ENCODE measurements at regions not wholly inside any gene's neighbourhood (a gene's known extent, or its start where the extent isn't known, plus 50 kb on each side); places are given as distances from the start of the nearest gene placed in this dataset.

DNA sequence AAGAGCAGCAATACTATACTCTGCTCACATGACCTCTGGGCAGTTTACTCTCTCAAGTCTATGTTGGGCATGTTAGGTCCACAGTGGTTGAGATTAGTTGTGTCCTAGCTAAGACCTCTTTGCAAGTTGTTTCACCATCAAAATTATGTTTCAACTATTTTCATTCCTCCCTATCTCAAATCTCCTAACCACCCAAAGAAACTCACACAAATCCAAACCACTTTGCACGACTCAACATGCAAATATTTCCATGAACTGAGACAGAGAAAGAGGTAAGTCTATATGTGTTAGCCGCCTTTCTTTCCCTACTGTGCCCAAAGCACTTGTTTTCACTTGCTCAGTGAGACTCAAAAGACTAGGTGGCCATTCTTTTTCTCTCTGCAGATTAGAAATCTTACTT lies 546.8 kb downstream of the TNS1 start:
- Histone ChIP-seq H2BK5ac (ENCODE audit: low read length) (no peak overlapping the region), H3K4me3 (ENCODE audit: low read length) (no peak overlapping the region), H3K27ac (ENCODE audit: low read depth, low read length) (no peak overlapping the region), H3K56ac (ENCODE audit: low read length) (no peak overlapping the region), H3K4me1 (ENCODE audit: control insufficient read depth, low read depth, low read length) (no peaks in the 10 kb centered on the region), H3K36me3 (ENCODE audit: control insufficient read depth, insufficient read depth, low read length) (no peaks in the 10 kb centered on the region), H4K5ac (ENCODE audit: low read length) (no peak overlapping the region), H2BK120ac (ENCODE audit: low read depth, low read length) (no peak overlapping the region), H3K79me1 (ENCODE audit: low read length) (no peaks in the 10 kb centered on the region), H3K18ac (ENCODE audit: low read length) (no peak overlapping the region), H3K9ac (ENCODE audit: low read length) (no peak overlapping the region), H3K23ac (ENCODE audit: low read length) (no peak overlapping the region), H3K27me3 (ENCODE audit: insufficient read depth, low read length, poor library complexity) (no peaks in the 10 kb centered on the region), H4K8ac (ENCODE audit: low read depth, low read length) (no peak overlapping the region), H3K4ac (ENCODE audit: low read depth, low read length) (no peak overlapping the region), H3K79me2 (ENCODE audit: control insufficient read depth, insufficient read depth, low read length) (no peaks in the 10 kb centered on the region), H2BK15ac (replicated peaks; ENCODE audit: low read depth) (no peak overlapping the region), H3K4me2 (ENCODE audit: low read length) (no peak overlapping the region), H2AK5ac (ENCODE audit: low read length) (no peak overlapping the region)
- WGBS (ENCODE audit: extremely low coverage, insufficient coverage, low lambda C conversion rate): 100% methylated on average over 1 of the region's 2 CpGs
- DNase-seq: no peak

GRCh38 chr2:217452928-217453327 lies 549.9 kb downstream of the TNS1 start:
- Histone ChIP-seq H4K8ac (ENCODE audit: low read depth, low read length) (no peak overlapping the region), H2BK15ac (replicated peaks; ENCODE audit: low read depth) (no peak overlapping the region), H3K56ac (ENCODE audit: low read length) (no peak overlapping the region), H3K79me1 (ENCODE audit: low read length) (no peaks in the 10 kb centered on the region), H3K4ac (ENCODE audit: low read depth, low read length) (no peak overlapping the region), H3K36me3 (ENCODE audit: control insufficient read depth, insufficient read depth, low read length) (no peaks in the 10 kb centered on the region), H4K5ac (ENCODE audit: low read length) (no peak overlapping the region), H3K23ac (ENCODE audit: low read length) (no peak overlapping the region), H3K18ac (ENCODE audit: low read length) (no peak overlapping the region), H3K27me3 (ENCODE audit: insufficient read depth, low read length, poor library complexity) (no peaks in the 10 kb centered on the region), H3K4me1 (ENCODE audit: control insufficient read depth, low read depth, low read length) (no peaks in the 10 kb centered on the region), H3K79me2 (ENCODE audit: control insufficient read depth, insufficient read depth, low read length) (no peaks in the 10 kb centered on the region), H2AK5ac (ENCODE audit: low read length) (no peak overlapping the region), H2BK5ac (ENCODE audit: low read length) (no peak overlapping the region), H3K27ac (ENCODE audit: low read depth, low read length) (no peak overlapping the region), H2BK120ac (ENCODE audit: low read depth, low read length) (no peak overlapping the region), H3K4me2 (ENCODE audit: low read length) (no peak overlapping the region), H3K9ac (ENCODE audit: low read length) (no peak overlapping the region), H3K4me3 (ENCODE audit: low read length) (no peak overlapping the region)
- no CpG with 5 or more reads among the region's 1 CpG for WGBS (ENCODE audit: extremely low coverage, insufficient coverage, low lambda C conversion rate)
- DNase-seq: no peak

- Histone ChIP-seq H3K9ac (ENCODE audit: low read length) (no peak overlapping the region), H3K4me2 (ENCODE audit: low read length) (no peak overlapping the region), H2BK15ac (replicated peaks; ENCODE audit: low read depth) (no peak overlapping the region), H3K36me3 (ENCODE audit: control insufficient read depth, insufficient read depth, low read length) (no peaks in the 10 kb centered on the region), H3K4me3 (ENCODE audit: low read length) (no peak overlapping the region), H3K27me3 (ENCODE audit: insufficient read depth, low read length, poor library complexity) (no peaks in the 10 kb centered on the region), H3K56ac (ENCODE audit: low read length) (no peak overlapping the region), H4K8ac (ENCODE audit: low read depth, low read length) (no peak overlapping the region), H2BK120ac (ENCODE audit: low read depth, low read length) (no peak overlapping the region), H3K27ac (ENCODE audit: low read depth, low read length) (no peak overlapping the region), H3K18ac (ENCODE audit: low read length) (no peak overlapping the region), H3K79me1 (ENCODE audit: low read length) (no peaks in the 10 kb centered on the region), H3K79me2 (ENCODE audit: control insufficient read depth, insufficient read depth, low read length) (no peaks in the 10 kb centered on the region), H4K5ac (ENCODE audit: low read length) (no peak overlapping the region), H3K23ac (ENCODE audit: low read length) (no peak overlapping the region), H3K4ac (ENCODE audit: low read depth, low read length) (no peak overlapping the region), H2AK5ac (ENCODE audit: low read length) (no peak overlapping the region), H2BK5ac (ENCODE audit: low read length) (no peak overlapping the region), H3K4me1 (ENCODE audit: control insufficient read depth, low read depth, low read length) (no peaks in the 10 kb centered on the region)
- no CpG with 5 or more reads among the region's 3 CpGs for WGBS (ENCODE audit: extremely low coverage, insufficient coverage, low lambda C conversion rate)
- peak; percentile 55 for DNase-seq
Observed at GRCh38 chr2:217451666-217452065, 551.1 kb downstream of the TNS1 start.

GRCh38 chr2:217449444-217449843 lies 553.4 kb downstream of the TNS1 start:
- H3K79me2 ChIP-seq (ENCODE audit: control insufficient read depth, insufficient read depth, low read length): no peaks in the 10 kb centered on the region
- H2BK15ac ChIP-seq (replicated peaks; ENCODE audit: low read depth): no peak overlapping the region
- H3K9ac ChIP-seq (ENCODE audit: low read length): no peak overlapping the region
- H3K36me3 ChIP-seq (ENCODE audit: control insufficient read depth, insufficient read depth, low read length): no peaks in the 10 kb centered on the region
- H3K27me3 ChIP-seq (ENCODE audit: insufficient read depth, low read length, poor library complexity): no peaks in the 10 kb centered on the region
- no peaks in the 10 kb centered on the region for H3K79me1 ChIP-seq (ENCODE audit: low read length)
- H4K8ac ChIP-seq (ENCODE audit: low read depth, low read length): no peak overlapping the region
- H4K5ac ChIP-seq (ENCODE audit: low read length): no peak overlapping the region
- H3K27ac ChIP-seq (ENCODE audit: low read depth, low read length): no peak overlapping the region
- H3K56ac ChIP-seq (ENCODE audit: low read length): no peak overlapping the region
- no peak overlapping the region for H3K23ac ChIP-seq (ENCODE audit: low read length)
- H3K4me1 ChIP-seq (ENCODE audit: control insufficient read depth, low read depth, low read length): no peaks in the 10 kb centered on the region
- H3K18ac ChIP-seq (ENCODE audit: low read length): no peak overlapping the region
- H3K4me2 ChIP-seq (ENCODE audit: low read length): no peak overlapping the region
- H2AK5ac ChIP-seq (ENCODE audit: low read length): no peak overlapping the region
- H3K4me3 ChIP-seq (ENCODE audit: low read length): no peak overlapping the region
- H2BK120ac ChIP-seq (ENCODE audit: low read depth, low read length): no peak overlapping the region
- no CpG with 5 or more reads among the region's 8 CpGs for WGBS (ENCODE audit: extremely low coverage, insufficient coverage, low lambda C conversion rate)
- H2BK5ac ChIP-seq (ENCODE audit: low read length): no peak overlapping the region
- DNase-seq: no peak
- H3K4ac ChIP-seq (ENCODE audit: low read depth, low read length): no peak overlapping the region

DNA sequence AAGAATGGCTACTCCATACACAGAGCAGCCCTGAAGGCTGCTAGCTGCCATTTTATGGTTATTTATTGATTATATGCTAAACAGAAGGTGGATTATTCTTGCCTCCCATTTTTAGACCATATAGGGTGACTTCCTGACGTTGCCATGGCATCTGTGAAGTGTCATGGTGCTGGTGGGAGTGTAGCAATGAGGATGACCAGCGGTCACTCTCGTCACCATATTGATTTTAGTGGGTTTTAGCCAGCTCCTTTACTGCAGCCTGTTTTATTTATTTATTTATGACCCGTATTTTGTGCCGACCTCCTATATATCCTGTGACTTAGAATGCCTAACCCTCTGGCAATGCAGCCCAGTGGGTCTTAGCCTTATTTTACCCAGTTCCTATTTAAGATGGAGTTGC lies 553.9 kb downstream of the TNS1 start:
- no peaks in the 10 kb centered on the region for H3K27me3 ChIP-seq (ENCODE audit: insufficient read depth, low read length, poor library complexity)
- no peak overlapping the region for H4K5ac ChIP-seq (ENCODE audit: low read length)
- DNase-seq: no peak
- no peak overlapping the region for H3K27ac ChIP-seq (ENCODE audit: low read depth, low read length)
- H3K79me1 ChIP-seq (ENCODE audit: low read length): no peaks in the 10 kb centered on the region
- H3K4me1 ChIP-seq (ENCODE audit: control insufficient read depth, low read depth, low read length): no peaks in the 10 kb centered on the region
- H2BK5ac ChIP-seq (ENCODE audit: low read length): no peak overlapping the region
- no peak overlapping the region for H3K9ac ChIP-seq (ENCODE audit: low read length)
- H3K4me3 ChIP-seq (ENCODE audit: low read length): no peak overlapping the region
- no peak overlapping the region for H3K18ac ChIP-seq (ENCODE audit: low read length)
- no peak overlapping the region for H2BK15ac ChIP-seq (replicated peaks; ENCODE audit: low read depth)
- no peak overlapping the region for H3K23ac ChIP-seq (ENCODE audit: low read length)
- H2AK5ac ChIP-seq (ENCODE audit: low read length): no peak overlapping the region
- no peaks in the 10 kb centered on the region for H3K36me3 ChIP-seq (ENCODE audit: control insufficient read depth, insufficient read depth, low read length)
- no peak overlapping the region for H2BK120ac ChIP-seq (ENCODE audit: low read depth, low read length)
- no CpG with 5 or more reads among the region's 5 CpGs for WGBS (ENCODE audit: extremely low coverage, insufficient coverage, low lambda C conversion rate)
- H3K4me2 ChIP-seq (ENCODE audit: low read length): no peak overlapping the region
- no peaks in the 10 kb centered on the region for H3K79me2 ChIP-seq (ENCODE audit: control insufficient read depth, insufficient read depth, low read length)
- H3K56ac ChIP-seq (ENCODE audit: low read length): no peak overlapping the region
- no peak overlapping the region for H4K8ac ChIP-seq (ENCODE audit: low read depth, low read length)
- no peak overlapping the region for H3K4ac ChIP-seq (ENCODE audit: low read depth, low read length)

GRCh38 chr2:217445723-217446122 lies 557.1 kb downstream of the TNS1 start:
- H4K5ac ChIP-seq (ENCODE audit: low read length): no peak overlapping the region
- no peak overlapping the region for H2BK15ac ChIP-seq (replicated peaks; ENCODE audit: low read depth)
- H3K79me2 ChIP-seq (ENCODE audit: control insufficient read depth, insufficient read depth, low read length): no peaks in the 10 kb centered on the region
- H3K4me2 ChIP-seq (ENCODE audit: low read length): no peak overlapping the region
- no peak overlapping the region for H3K56ac ChIP-seq (ENCODE audit: low read length)
- no peak for DNase-seq
- no peak overlapping the region for H3K4ac ChIP-seq (ENCODE audit: low read depth, low read length)
- no peaks in the 10 kb centered on the region for H3K36me3 ChIP-seq (ENCODE audit: control insufficient read depth, insufficient read depth, low read length)
- H3K27ac ChIP-seq (ENCODE audit: low read depth, low read length): no peak overlapping the region
- H3K27me3 ChIP-seq (ENCODE audit: insufficient read depth, low read length, poor library complexity): no peaks in the 10 kb centered on the region
- no peaks in the 10 kb centered on the region for H3K4me1 ChIP-seq (ENCODE audit: control insufficient read depth, low read depth, low read length)
- no peak overlapping the region for H3K9ac ChIP-seq (ENCODE audit: low read length)
- no peak overlapping the region for H3K4me3 ChIP-seq (ENCODE audit: low read length)
- no peak overlapping the region for H2BK5ac ChIP-seq (ENCODE audit: low read length)
- H2BK120ac ChIP-seq (ENCODE audit: low read depth, low read length): no peak overlapping the region
- no peaks in the 10 kb centered on the region for H3K79me1 ChIP-seq (ENCODE audit: low read length)
- WGBS (ENCODE audit: extremely low coverage, insufficient coverage, low lambda C conversion rate): no CpG with 5 or more reads among the region's 4 CpGs
- no peak overlapping the region for H4K8ac ChIP-seq (ENCODE audit: low read depth, low read length)
- no peak overlapping the region for H3K18ac ChIP-seq (ENCODE audit: low read length)
- H3K23ac ChIP-seq (ENCODE audit: low read length): no peak overlapping the region
- no peak overlapping the region for H2AK5ac ChIP-seq (ENCODE audit: low read length)
